ENCODE measurements at regions not wholly inside any gene's neighbourhood (a gene's known extent, or its start where the extent isn't known, plus 50 kb on each side); places are given as distances from the start of the nearest gene placed in this dataset.

GRCh38 chr1:182297335-182297734 lies 94.3 kb downstream of the GLUL start:
- no peak for TF ChIP-seq CTCF (IDR thresholded peaks at IDR 0.05)
- TF ChIP-seq POLR2AphosphoS5 (IDR thresholded peaks at IDR 0.05) = no peak
- TF ChIP-seq POLR2A (IDR thresholded peaks at IDR 0.05) = no peak
